ENCODE measurements at regions not wholly inside any gene's neighbourhood (a gene's known extent, or its start where the extent isn't known, plus 50 kb on each side); places are given as distances from the start of the nearest gene placed in this dataset.

- TF ChIP-seq EZH2 (IDR thresholded peaks at IDR 0.05; ENCODE audit: borderline replicate concordance, low read depth, low read length, poor library complexity, severe bottlenecking) = no peak
- TF ChIP-seq, protein P1, sequence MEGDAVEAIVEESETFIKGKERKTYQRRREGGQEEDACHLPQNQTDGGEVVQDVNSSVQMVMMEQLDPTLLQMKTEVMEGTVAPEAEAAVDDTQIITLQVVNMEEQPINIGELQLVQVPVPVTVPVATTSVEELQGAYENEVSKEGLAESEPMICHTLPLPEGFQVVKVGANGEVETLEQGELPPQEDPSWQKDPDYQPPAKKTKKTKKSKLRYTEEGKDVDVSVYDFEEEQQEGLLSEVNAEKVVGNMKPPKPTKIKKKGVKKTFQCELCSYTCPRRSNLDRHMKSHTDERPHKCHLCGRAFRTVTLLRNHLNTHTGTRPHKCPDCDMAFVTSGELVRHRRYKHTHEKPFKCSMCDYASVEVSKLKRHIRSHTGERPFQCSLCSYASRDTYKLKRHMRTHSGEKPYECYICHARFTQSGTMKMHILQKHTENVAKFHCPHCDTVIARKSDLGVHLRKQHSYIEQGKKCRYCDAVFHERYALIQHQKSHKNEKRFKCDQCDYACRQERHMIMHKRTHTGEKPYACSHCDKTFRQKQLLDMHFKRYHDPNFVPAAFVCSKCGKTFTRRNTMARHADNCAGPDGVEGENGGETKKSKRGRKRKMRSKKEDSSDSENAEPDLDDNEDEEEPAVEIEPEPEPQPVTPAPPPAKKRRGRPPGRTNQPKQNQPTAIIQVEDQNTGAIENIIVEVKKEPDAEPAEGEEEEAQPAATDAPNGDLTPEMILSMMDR (conservative IDR thresholded peaks at IDR 0.05; ENCODE audit: low read depth, low read length) = no peak
- ChIA-PET CTCF (no interaction called here), POLR2A (ENCODE audit: low non-redundant PET) (no interaction called here)
- Histone ChIP-seq H3K27ac (ENCODE audit: low read depth, low read length, poor library complexity, severe bottlenecking) (no peak overlapping the region), H3K27me3 (replicated peaks; ENCODE audit: insufficient read depth, low read depth, low read length, poor library complexity) (no peaks in the 10 kb centered on the region), H3K4me3 (ENCODE audit: low read depth, low read length, poor library complexity, severe bottlenecking) (no peak overlapping the region), H3K9me3 (ENCODE audit: low read depth, low read length, poor library complexity, severe bottlenecking) (no peaks in the 10 kb centered on the region), H3K36me3 (ENCODE audit: insufficient read depth, low read length, poor library complexity, severe bottlenecking) (no peaks in the 10 kb centered on the region), H3K4me1 (ENCODE audit: insufficient read depth, low read length, poor library complexity, severe bottlenecking) (peaks cover 2% of the 10 kb centered on the region)
- intact Hi-C loops (cut with micrococcal nuclease; ENCODE audit: unreplicated experiment) = no loop called here
- DNase-seq (ENCODE audit: low spot score) = no peak
- no TSS peak for BruUV-seq (replicated peaks)
Measured at GRCh38 chr6:149229096-149229495, 88.4 kb upstream of the TAB2 start.

DNA sequence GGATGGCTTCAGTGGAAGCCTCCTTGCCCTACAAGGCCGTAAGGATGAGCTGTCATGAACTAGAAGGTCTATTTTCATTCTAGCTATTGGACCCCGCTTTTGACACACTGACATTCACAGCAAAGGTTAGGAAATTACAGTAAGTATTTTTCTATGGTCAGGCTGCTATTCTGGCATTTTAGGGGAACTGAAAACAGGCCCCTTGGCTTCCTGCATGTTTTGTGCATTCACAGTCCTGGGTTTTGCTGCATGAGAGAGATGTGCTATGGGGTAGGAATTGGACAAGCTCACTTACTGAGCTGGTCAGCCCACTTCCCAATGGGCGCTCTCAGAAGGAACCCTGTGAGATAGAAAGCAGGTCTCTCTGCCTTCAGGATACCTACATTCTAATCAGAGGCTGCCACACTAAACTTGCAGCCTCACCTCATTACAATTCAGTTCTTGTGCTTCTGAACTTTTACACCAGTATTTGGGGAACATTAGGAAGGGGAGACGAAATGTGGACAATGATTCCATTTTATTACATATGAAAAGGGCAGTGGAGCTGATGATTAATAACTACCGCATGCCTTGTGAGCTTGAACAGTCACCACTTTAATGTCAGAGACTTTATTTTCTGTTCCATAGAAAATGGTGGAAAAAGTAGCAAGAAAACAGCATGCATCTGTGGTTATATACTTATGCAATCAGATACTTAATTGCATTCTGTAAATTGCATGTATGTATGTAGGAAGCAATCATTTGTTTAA lies 86.6 kb upstream of the TAB2 start:
- ChIA-PET POLR2A (ENCODE audit: low non-redundant PET) (interaction anchor here (0.6 kb wide), 1 partner anchor 234 kb away, joined by 10 read pairs; no protein-coding TSS in a partner anchor), CTCF (interaction anchor here (0.6 kb wide), 1 partner anchor 437 kb away, joined by 4 read pairs; no protein-coding TSS in a partner anchor)
- Histone ChIP-seq H3K27ac (ENCODE audit: low read depth, low read length, poor library complexity, severe bottlenecking) (no peak overlapping the region), H3K9me3 (ENCODE audit: low read depth, low read length, poor library complexity, severe bottlenecking) (no peaks in the 10 kb centered on the region), H3K4me1 (ENCODE audit: insufficient read depth, low read length, poor library complexity, severe bottlenecking) (no peaks in the 10 kb centered on the region), H3K36me3 (ENCODE audit: insufficient read depth, low read length, poor library complexity, severe bottlenecking) (no peaks in the 10 kb centered on the region), H3K4me3 (ENCODE audit: low read depth, low read length, poor library complexity, severe bottlenecking) (no peak overlapping the region), H3K27me3 (replicated peaks; ENCODE audit: insufficient read depth, low read depth, low read length, poor library complexity) (no peaks in the 10 kb centered on the region)
- BruUV-seq (replicated peaks) = no TSS peak
- intact Hi-C loops (cut with micrococcal nuclease; ENCODE audit: unreplicated experiment) = no loop called here
- DNase-seq (ENCODE audit: low spot score) = no peak
- TF ChIP-seq, protein P1 (conservative IDR thresholded peaks at IDR 0.05; ENCODE audit: low read depth, low read length) = no peak
- no peak for TF ChIP-seq EZH2 (IDR thresholded peaks at IDR 0.05; ENCODE audit: borderline replicate concordance, low read depth, low read length, poor library complexity, severe bottlenecking)

DNA sequence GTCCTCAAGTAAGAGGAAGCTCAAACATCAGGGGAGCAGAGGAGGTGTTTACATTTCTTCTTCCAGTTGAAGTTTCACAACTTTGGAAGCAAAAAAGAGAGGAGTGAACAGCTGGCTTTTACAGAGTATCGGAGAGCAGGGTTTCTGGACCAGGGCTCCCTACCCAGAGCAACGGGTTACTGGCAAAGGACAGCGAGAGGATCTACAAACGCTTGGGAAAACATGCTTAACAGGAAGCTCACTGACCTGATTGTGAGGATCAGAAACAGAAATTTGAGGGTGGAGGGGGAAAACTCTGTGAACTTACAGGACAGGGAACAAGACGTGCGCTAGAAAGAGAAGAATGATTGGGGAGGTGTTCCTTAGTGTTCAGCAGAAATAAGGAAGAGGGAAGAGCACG lies 85.7 kb upstream of the TAB2 start:
- no peak overlapping the region for H3K27ac ChIP-seq (ENCODE audit: low read depth, low read length, poor library complexity, severe bottlenecking)
- POLR2A ChIA-PET (ENCODE audit: low non-redundant PET) = no interaction called here
- H3K4me1 ChIP-seq (ENCODE audit: insufficient read depth, low read length, poor library complexity, severe bottlenecking) = no peaks in the 10 kb centered on the region
- no peaks in the 10 kb centered on the region for H3K9me3 ChIP-seq (ENCODE audit: low read depth, low read length, poor library complexity, severe bottlenecking)
- CTCF ChIA-PET = interaction anchor here (0.6 kb wide), 1 partner anchor 267 kb away, joined by 4 read pairs; no protein-coding TSS in a partner anchor
- H3K36me3 ChIP-seq (ENCODE audit: insufficient read depth, low read length, poor library complexity, severe bottlenecking) = no peaks in the 10 kb centered on the region
- DNase-seq (ENCODE audit: low spot score) = no peak
- no TSS peak for BruUV-seq (replicated peaks)
- intact Hi-C loops (cut with micrococcal nuclease; ENCODE audit: unreplicated experiment) = no loop called here
- H3K27me3 ChIP-seq (replicated peaks; ENCODE audit: insufficient read depth, low read depth, low read length, poor library complexity) = no peaks in the 10 kb centered on the region
- H3K4me3 ChIP-seq (ENCODE audit: low read depth, low read length, poor library complexity, severe bottlenecking) = no peak overlapping the region
- TF ChIP-seq, protein P1 (conservative IDR thresholded peaks at IDR 0.05; ENCODE audit: low read depth, low read length) = no peak
- TF ChIP-seq EZH2 (IDR thresholded peaks at IDR 0.05; ENCODE audit: borderline replicate concordance, low read depth, low read length, poor library complexity, severe bottlenecking) = no peak
